ENCODE measurements at regions not wholly inside any gene's neighbourhood (a gene's known extent, or its start where the extent isn't known, plus 50 kb on each side); places are given as distances from the start of the nearest gene placed in this dataset.

DNA sequence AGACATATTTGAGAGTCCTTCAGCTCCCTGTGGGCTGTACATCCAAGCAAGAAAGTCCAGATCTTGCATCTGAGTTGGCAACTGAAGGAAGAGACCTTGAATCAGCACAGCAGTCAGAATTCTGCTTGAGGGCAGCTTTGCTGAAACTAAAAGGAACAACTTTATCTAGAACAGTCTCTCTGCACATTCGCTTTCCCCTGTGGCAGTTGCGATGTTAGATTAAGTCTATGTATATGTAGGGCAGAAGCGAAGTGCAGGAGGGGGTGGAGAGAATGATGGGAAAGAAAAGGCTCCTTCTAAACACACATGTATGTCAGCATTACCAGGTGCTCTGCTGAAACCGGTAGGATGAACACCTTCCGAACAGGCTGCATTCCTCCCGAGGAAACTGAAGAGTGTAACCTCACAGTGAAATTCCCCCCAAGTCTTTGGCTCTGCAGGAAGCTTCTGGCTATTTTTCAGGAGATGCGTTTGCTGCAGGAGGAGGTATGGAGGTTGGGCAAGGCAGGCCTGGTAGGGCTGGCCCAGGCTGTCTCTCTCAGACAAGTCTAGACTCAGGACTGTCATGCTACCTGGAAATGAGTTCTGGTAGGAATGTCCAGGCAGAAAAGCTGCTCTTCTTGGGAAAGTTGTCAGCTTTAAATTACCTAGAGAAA lies 70.0 kb upstream of the ATL2 start:
- no peak for DNase-seq

- DNase-seq = no peak
Observed at GRCh38 chr2:38446418-38446817, 69.3 kb upstream of the ATL2 start.

DNA sequence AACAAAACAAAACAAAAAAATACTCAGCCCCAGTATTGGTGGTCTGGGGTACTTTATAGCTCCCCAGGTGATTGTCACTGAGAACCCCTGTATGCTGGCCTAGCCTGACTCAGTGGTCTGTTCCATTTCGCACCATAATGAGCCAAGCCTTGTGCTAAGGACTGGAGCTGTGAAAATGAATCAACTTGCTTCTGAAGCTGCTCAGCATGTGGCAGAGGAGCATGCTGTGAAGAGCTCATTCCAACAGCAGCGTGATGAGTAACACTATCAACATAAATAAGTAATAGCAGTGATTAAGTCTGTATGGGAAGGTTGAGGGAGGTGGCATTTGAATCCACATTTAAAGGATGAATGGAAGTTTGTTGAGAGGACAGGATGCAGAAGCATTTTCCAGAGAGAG lies 67.2 kb upstream of the ATL2 start:
- DNase-seq = no peak

- DNase-seq = no peak
Observed at GRCh38 chr2:38442643-38443541, 65.8 kb upstream of the ATL2 start.

GRCh38 chr2:38441346-38441745 lies 64.3 kb upstream of the ATL2 start:
- DNase-seq = no peak

DNA sequence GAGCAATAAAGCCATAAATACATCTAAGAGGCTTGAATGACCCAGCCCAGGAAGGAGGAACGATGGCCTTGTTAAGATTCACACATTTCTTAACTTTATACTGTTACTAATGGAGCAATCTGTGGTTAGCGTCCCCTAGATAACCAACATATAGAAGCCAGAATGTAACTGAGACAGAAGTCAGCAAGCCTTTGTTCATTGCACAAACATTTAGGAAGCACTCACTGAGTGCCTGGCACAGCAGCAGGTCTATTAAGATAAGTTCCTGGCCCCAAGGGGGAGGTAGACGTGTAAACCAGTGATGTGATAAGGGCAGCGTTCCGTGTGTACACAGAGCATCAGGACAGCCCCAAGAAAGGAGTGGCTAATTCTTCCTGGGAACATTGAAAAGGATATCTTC lies 63.6 kb upstream of the ATL2 start:
- DNase-seq = no peak

GRCh38 chr2:38439863-38440262 lies 62.8 kb upstream of the ATL2 start:
- no peak for DNase-seq

- no peak for DNase-seq
Observed at GRCh38 chr2:38438883-38439612, 62.0 kb upstream of the ATL2 start.

GRCh38 chr2:38438133-38438882 lies 61.2 kb upstream of the ATL2 start:
- no peak for DNase-seq

- DNase-seq = no peak
Observed at GRCh38 chr2:38436227-38436664, 59.2 kb upstream of the ATL2 start.

DNA sequence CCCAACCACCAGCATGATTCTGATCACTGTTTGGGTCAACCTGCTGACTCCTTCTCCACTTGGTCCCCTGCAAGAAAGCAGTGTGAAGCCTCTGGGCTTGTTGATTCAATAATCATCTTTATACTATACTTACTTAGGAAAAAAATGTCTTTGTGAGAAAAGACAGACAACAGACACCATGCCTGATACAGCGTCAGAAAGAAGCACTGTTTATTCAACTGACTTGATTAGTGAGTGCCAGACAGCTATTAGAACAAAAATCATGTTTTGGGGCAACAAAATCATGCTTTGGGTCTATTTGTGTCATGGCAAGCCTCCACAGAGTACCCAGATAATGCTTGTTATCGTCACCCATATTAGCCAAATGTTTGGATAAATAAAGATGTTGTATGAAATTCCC lies 58.7 kb upstream of the ATL2 start:
- DNase-seq = no peak

GRCh38 chr2:38434595-38434994 lies 57.5 kb upstream of the ATL2 start:
- DNase-seq = no peak

DNA sequence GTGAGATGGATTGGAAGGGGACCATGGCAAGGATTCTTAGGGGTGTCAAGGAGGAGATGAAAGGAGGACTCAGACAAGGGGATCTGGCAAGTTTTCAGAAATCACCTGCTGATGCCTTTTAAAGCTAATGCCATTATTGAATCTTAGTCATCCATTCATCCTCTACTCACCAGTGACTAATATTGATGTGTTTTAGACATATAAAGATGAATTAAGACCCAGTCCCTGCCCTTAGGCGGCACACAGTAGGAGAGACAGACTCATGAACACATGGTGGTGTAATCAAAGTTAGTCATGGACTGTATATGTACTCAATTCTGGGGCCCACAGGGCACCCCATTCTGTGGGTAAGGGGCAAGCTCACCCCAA lies 56.5 kb upstream of the ATL2 start:
- no peak for DNase-seq

GRCh38 chr2:38432820-38433606 lies 55.9 kb upstream of the ATL2 start:
- no peak for DNase-seq

DNA sequence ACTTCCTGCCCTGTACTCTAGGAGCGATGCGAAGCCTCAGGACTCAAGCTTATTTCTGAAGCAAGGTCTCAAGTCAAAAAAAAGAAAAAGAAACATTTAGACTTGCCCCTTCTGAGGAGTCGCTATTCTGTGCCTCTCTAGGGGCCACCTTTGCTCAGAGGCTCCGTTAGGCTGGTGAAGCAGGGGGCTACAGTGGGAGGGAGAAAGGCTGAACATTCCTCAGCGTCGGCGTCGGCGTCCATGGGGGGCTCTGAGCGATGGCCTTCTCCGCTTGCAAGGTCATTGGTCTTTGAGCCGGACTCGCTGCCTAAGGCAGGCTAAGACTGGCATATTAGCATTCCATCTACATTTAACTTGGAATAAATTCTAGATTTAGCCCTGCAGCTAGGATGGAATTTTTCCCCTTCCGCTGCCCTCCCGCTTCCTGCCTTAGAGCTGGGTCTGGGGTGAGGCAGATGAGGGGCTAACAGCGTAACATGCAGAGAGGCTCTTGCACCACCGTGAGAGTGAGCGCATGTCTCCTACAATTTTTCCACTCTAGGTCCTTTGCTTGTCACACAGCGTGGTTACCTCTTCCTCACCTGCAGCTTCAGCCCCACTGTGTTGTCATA lies 53.6 kb upstream of the ATL2 start:
- no peak for DNase-seq

DNA sequence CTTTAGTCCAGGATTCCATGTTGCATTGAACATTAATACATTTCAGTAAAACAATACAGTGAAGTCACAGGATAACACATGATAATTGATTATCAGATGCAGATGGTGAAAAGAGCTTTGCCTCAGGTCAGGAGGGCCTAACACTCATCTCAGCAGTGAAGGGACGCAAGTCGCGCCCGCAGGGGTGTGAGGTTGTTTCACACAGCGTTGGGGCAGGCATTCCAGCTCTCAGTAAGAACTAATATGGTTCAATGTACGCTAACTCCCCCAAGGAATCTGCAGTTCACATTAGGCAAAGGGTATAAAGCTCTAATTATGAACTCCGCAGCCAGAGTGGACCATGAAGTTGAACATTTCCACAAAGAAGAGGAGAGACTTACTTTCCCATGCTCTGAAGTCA lies 53.1 kb upstream of the ATL2 start:
- DNase-seq = no peak

- no peak for DNase-seq
Observed at GRCh38 chr2:38427936-38428335, 50.9 kb upstream of the ATL2 start.

GRCh38 chr2:38427054-38427453 lies 50.0 kb upstream of the ATL2 start:
- DNase-seq = no peak

All from stimulated activated CD4-positive, alpha-beta T cell treated with anti-CD3 and anti-CD28 coated beads, Interleukin-2, amount 100 ng/mL, for 24 hours (primary cell).